Right atrium auricular region (tissue), 2 donors: ENCODE measurements at regions not wholly inside any gene's neighbourhood (a gene's known extent, or its start where the extent isn't known, plus 50 kb on each side); places are given as distances from the start of the nearest gene placed in this dataset.

Experiments
- DNase-seq: peaks from one replicate; pipeline ENCODE4 v3.0.0-alpha.2; 2019; ENCODE audit warnings: low spot score
- H3K27ac ChIP-seq, 2 donors: fragments of 200-600 bp; sonication (generic); 1 replicate in 1 of 2; 2 replicates in 1 of 2; pipeline ENCODE4 v1.5.1; 2016 to 2019
- H3K27me3 ChIP-seq, 2 donors: fragments of 200-600 bp; sonication (generic); one replicate each; pipeline versions ENCODE4 v1.5.1 to v1.6.0; 2017 to 2019
- H3K36me3 ChIP-seq: fragments of 200-600 bp; sonication (generic); one replicate; pipeline ENCODE4 v1.5.1; 2016
- H3K4me1 ChIP-seq, 2 donors: fragments of 200-600 bp; sonication (generic); one replicate each; pipeline versions ENCODE4 v1.5.1 to v1.6.0; 2017 to 2019
- H3K4me3 ChIP-seq, 2 donors: fragments of 200-600 bp; sonication (generic); 1 replicate in 1 of 2; 2 replicates in 1 of 2; pipeline ENCODE4 v1.5.1; 2017 to 2019; ENCODE audit warnings: mild to moderate bottlenecking in 1 of 2, moderate library complexity in 1 of 2
- H3K9me3 ChIP-seq, 2 donors: fragments of 200-600 bp; sonication (generic); one replicate each; pipeline ENCODE4 v1.5.1; 2019
- CTCF ChIP-seq, 2 donors: fragments of 200-600 bp; sonication (generic); IDR thresholded peaks; one replicate each; pipeline ENCODE4 v1.5.1; 2019; ENCODE audit warnings: antibody characterized with exemption in 2 of 2

DNA sequence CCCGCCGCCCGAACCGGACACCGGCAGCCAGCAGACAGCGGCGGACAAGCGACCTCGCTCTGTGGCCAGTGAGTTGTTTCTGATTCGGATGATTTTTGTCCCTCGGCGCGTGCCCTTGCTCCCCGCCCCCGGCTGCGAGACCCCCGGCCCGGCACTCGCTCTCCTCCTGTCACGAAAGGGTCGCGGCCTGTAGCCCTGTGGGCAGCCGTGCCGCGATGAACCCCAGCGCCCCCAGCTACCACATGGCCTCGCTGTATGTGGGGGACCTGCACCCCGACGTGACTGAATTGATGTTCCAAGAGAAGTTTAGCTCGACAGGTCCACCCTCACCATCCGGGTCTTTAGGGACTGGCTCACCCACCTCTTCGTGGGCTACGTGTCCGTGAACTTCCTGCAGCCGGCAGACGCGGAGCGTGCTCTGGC is 1257.5 kb upstream of the ACVR2A start:
- Histone ChIP-seq H3K36me3 (no peaks in the 10 kb centered on the region), H3K9me3 (no peaks in the 10 kb centered on the region), H3K27me3 (no peaks in the 10 kb centered on the region), H3K27ac (no peak overlapping the region), H3K4me3 (no peak overlapping the region), H3K4me1 (no peaks in the 10 kb centered on the region)
- DNase-seq = no peak
- no peak for TF ChIP-seq CTCF (IDR thresholded peaks at IDR 0.05)

GRCh38 chr2:146584316-146584715 is 1260.5 kb upstream of the ACVR2A start:
- H3K4me1 ChIP-seq = no peaks in the 10 kb centered on the region
- TF ChIP-seq CTCF (IDR thresholded peaks at IDR 0.05) = no peak

GRCh38 chr2:146579147-146579930 is 1265.5 kb upstream of the ACVR2A start:
- no peak for TF ChIP-seq CTCF (IDR thresholded peaks at IDR 0.05)
- no peak for DNase-seq
- Histone ChIP-seq H3K4me1 (no peaks in the 10 kb centered on the region), H3K4me3 (no peak overlapping the region), H3K9me3 (no peaks in the 10 kb centered on the region), H3K27ac (no peak overlapping the region), H3K27me3 (no peaks in the 10 kb centered on the region), H3K36me3 (no peaks in the 10 kb centered on the region)

More at GRCh38 chr2:146584316-146584715, 1260.5 kb upstream of the ACVR2A start:
- no peaks in the 10 kb centered on the region for H3K27me3 ChIP-seq
- no peak for DNase-seq
- no peak overlapping the region for H3K4me3 ChIP-seq
- no peaks in the 10 kb centered on the region for H3K9me3 ChIP-seq
- H3K36me3 ChIP-seq = no peaks in the 10 kb centered on the region
- no peak overlapping the region for H3K27ac ChIP-seq

DNA sequence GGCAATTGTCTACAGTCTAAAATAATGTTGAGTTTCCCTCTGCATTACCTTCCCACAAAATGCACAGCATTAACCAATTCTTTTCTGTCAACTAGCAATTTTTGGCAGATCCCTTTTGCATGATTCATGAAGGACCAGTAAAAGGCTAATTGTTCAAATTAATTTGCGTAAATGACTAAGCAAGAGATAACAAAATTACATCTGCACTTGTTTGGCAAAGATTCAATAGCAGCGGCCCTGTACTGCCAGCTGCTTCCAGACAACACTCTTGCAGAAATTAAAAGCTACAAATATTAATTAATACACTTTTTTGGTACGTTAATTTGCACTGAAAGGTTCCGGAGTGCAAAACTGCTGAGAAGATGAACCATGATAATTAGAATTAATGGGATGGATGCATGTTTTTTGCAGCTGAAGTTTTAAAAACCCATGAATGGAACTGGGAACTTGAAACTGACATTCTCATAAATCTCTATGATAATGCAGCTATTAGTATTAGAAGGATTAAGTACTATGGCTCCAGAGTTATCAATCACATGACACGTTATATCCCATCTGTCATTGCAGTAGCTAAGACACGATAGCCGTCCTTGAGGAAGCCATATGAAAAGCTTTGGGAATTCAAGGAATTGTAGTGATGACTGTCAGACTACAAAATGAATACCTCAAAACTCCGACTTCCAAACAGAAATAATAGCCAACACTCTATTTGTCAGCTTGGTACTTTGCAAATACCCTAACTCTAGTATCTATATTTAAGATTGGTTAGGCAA is 1268.3 kb upstream of the ACVR2A start:
- Histone ChIP-seq H3K27ac (no peak overlapping the region), H3K4me3 (no peak overlapping the region), H3K4me1 (no peaks in the 10 kb centered on the region), H3K27me3 (no peaks in the 10 kb centered on the region), H3K36me3 (no peaks in the 10 kb centered on the region), H3K9me3 (no peaks in the 10 kb centered on the region)
- no peak for TF ChIP-seq CTCF (IDR thresholded peaks at IDR 0.05)
- no peak for DNase-seq

DNA sequence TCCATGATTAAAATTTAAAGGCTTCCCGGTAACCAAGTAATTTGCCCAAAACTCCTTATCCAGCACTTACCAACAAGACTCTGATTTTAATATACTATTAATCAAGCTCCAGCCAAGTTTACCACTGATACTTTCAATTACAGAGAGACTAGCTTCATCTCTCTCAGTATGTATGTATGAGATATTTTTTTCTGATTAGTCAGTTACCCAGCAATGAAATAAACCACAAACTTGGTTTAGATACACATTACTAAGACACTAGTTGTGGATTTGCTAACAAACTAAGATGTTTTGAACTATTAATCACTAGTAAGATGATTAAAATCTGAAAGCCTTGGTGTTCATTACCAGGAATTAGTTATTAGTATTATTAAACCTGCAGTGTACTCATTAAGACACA is 1272.2 kb upstream of the ACVR2A start:
- no peaks in the 10 kb centered on the region for H3K36me3 ChIP-seq

More for the DNA sequence above, 1272.2 kb upstream of the ACVR2A start:
- TF ChIP-seq CTCF (IDR thresholded peaks at IDR 0.05) = no peak
- Histone ChIP-seq H3K27ac (no peak overlapping the region), H3K4me3 (no peak overlapping the region), H3K4me1 (no peaks in the 10 kb centered on the region), H3K27me3 (no peaks in the 10 kb centered on the region), H3K9me3 (no peaks in the 10 kb centered on the region)
- no peak for DNase-seq
